Upper lobe of right lung (tissue), 1 donor: ENCODE measurements at regions not wholly inside any gene's neighbourhood (a gene's known extent, or its start where the extent isn't known, plus 50 kb on each side); places are given as distances from the start of the nearest gene placed in this dataset.

Source experiments
- ATAC-seq: fragments of 200-7000 bp; cut with Tn5 transposase; one replicate; pipeline ENCODE4 v1.9.1; 2020; ENCODE audit warnings: mild to moderate bottlenecking, moderate library complexity
- DNase-seq: peaks from one replicate; pipeline ENCODE4 v3.0.0-alpha.2; 2020
- H3K27ac ChIP-seq: fragments of 200-600 bp; one replicate; pipeline ENCODE4 v1.8.0; 2022
- H3K27me3 ChIP-seq: fragments of 200-600 bp; one replicate; pipeline ENCODE4 v1.8.0; 2022; ENCODE audit warnings: mild to moderate bottlenecking
- H3K36me3 ChIP-seq: fragments of 200-600 bp; one replicate; pipeline ENCODE4 v1.8.0; 2022
- H3K4me1 ChIP-seq: fragments of 200-600 bp; one replicate; pipeline ENCODE4 v1.8.0; 2022
- H3K4me3 ChIP-seq: fragments of 200-600 bp; one replicate; pipeline ENCODE4 v1.8.0; 2022; ENCODE audit warnings: mild to moderate bottlenecking
- H3K9me3 ChIP-seq: fragments of 200-600 bp; one replicate; pipeline ENCODE4 v1.8.0; 2022
- CTCF ChIP-seq: fragments of 200-600 bp; IDR thresholded peaks from one replicate; pipeline ENCODE4 v1.8.0; 2022; ENCODE audit warnings: antibody characterized with exemption
- intact Hi-C: fragments of 100-400 bp; cut with DNase I; formaldehyde crosslinking; loops from one replicate; pipeline ENCODE4 v1.11.0; 2022
- donor health status: DM: no; HTN: yes; CAD: no; lungs with severe emphysema.

GRCh38 chr12:46711756-46712155, 114.0 kb downstream of the SLC38A4 start:
- Histone ChIP-seq H3K27me3 (no peaks in the 10 kb centered on the region), H3K9me3 (no peaks in the 10 kb centered on the region), H3K4me1 (no peaks in the 10 kb centered on the region), H3K4me3 (no peak overlapping the region), H3K27ac (no peak overlapping the region), H3K36me3 (no peaks in the 10 kb centered on the region)
- DNase-seq (no peak), ATAC-seq (no peak)
- intact Hi-C loops: no loop called here
- no peak for TF ChIP-seq CTCF

- DNase-seq (no peak), ATAC-seq (no peak)
- no peak overlapping the region for H3K27ac ChIP-seq
- TF ChIP-seq CTCF: no peak
- no peaks in the 10 kb centered on the region for H3K4me1 ChIP-seq
- intact Hi-C loops: no loop called here
- no peaks in the 10 kb centered on the region for H3K36me3 ChIP-seq
- H3K4me3 ChIP-seq: no peak overlapping the region
- H3K9me3 ChIP-seq: no peaks in the 10 kb centered on the region
- H3K27me3 ChIP-seq: no peaks in the 10 kb centered on the region
Measured at GRCh38 chr12:46710125-46710743, 115.6 kb downstream of the SLC38A4 start.

- Histone ChIP-seq H3K4me1 (no peaks in the 10 kb centered on the region), H3K27ac (no peak overlapping the region), H3K36me3 (no peaks in the 10 kb centered on the region), H3K4me3 (no peak overlapping the region), H3K9me3 (no peaks in the 10 kb centered on the region), H3K27me3 (no peaks in the 10 kb centered on the region)
- intact Hi-C loops: no loop called here
- no peak for TF ChIP-seq CTCF
- DNase-seq (no peak), ATAC-seq (no peak)
Measured at GRCh38 chr12:46702581-46703344, 123.0 kb downstream of the SLC38A4 start.

- Histone ChIP-seq H3K27ac (no peak overlapping the region), H3K4me3 (no peak overlapping the region), H3K27me3 (no peaks in the 10 kb centered on the region), H3K9me3 (no peaks in the 10 kb centered on the region), H3K4me1 (no peaks in the 10 kb centered on the region), H3K36me3 (no peaks in the 10 kb centered on the region)
- ATAC-seq (no peak), DNase-seq (no peak)
- no peak for TF ChIP-seq CTCF
- intact Hi-C loops: no loop called here
Measured at GRCh38 chr12:46701356-46701755, 124.4 kb downstream of the SLC38A4 start.

GRCh38 chr12:46699986-46700385, 125.8 kb downstream of the SLC38A4 start:
- no peak overlapping the region for H3K27ac ChIP-seq
- H3K36me3 ChIP-seq: no peaks in the 10 kb centered on the region
- DNase-seq (no peak), ATAC-seq (no peak)
- H3K4me3 ChIP-seq: no peak overlapping the region
- no peak for TF ChIP-seq CTCF
- H3K27me3 ChIP-seq: no peaks in the 10 kb centered on the region
- H3K4me1 ChIP-seq: no peaks in the 10 kb centered on the region
- no peaks in the 10 kb centered on the region for H3K9me3 ChIP-seq
- intact Hi-C loops: no loop called here
